OCI-LY7 (cell line): ENCODE measurements at regions not wholly inside any gene's neighbourhood (a gene's known extent, or its start where the extent isn't known, plus 50 kb on each side); places are given as distances from the start of the nearest gene placed in this dataset.

Source experiments
- BruUV-seq: library from RNA; stranded (reverse); fragments of 400-500 nt; replicated peaks from 2 replicates; lab custom pipeline; 2021; lab: Mats Ljungman, UMichigan
- CTCF ChIA-PET: fragments of 300-600 bp; sonication (Branson Sonifier 250); formaldehyde crosslinking; loops from one replicate; lab custom pipeline; 2022; ENCODE audit warnings: antibody characterized with exemption; ENCODE audit not compliant: unreplicated experiment; lab: Charles Lee
- POLR2A ChIA-PET: fragments of 300-600 bp; sonication (Branson Sonifier 250); formaldehyde crosslinking; loops from one replicate; lab custom pipeline; 2022; ENCODE audit warnings: antibody characterized with exemption; lab: Charles Lee
- DNase-seq: peaks from one replicate; pipeline ENCODE4 v3.0.0-alpha.2; 2015; ENCODE audit warnings: low spot score
- H2AFZ ChIP-seq: fragments of 200-600 bp; sonication (generic), shearing (Covaris generic); 2 replicates; pipeline ENCODE4 v1.6.1; 2014; ENCODE audit warnings: mild to moderate bottlenecking, antibody characterized with exemption, low read length, moderate library complexity
- H3K27ac ChIP-seq: fragments of 200-600 bp; sonication (generic); 2 replicates; pipeline ENCODE4 v1.5.1; 2014; ENCODE audit warnings: mixed run types, low read depth, mild to moderate bottlenecking, moderate library complexity, low read length, inconsistent platforms; ENCODE audit not compliant: poor library complexity, severe bottlenecking
- H3K36me3 ChIP-seq: fragments of 200-600 bp; sonication (generic); 2 replicates; pipeline ENCODE4 v1.6.1; 2014; ENCODE audit warnings: mild to moderate bottlenecking, antibody characterized with exemption, low read length, moderate library complexity, mixed read lengths; ENCODE audit not compliant: insufficient read depth
- H3K4me1 ChIP-seq: fragments of 200-600 bp; sonication (generic); 2 replicates; pipeline ENCODE4 v1.5.1; 2014; ENCODE audit warnings: mild to moderate bottlenecking, low read length; ENCODE audit not compliant: insufficient read depth, poor library complexity, severe bottlenecking
- H3K4me2 ChIP-seq: fragments of 200-600 bp; sonication (generic); 2 replicates; pipeline ENCODE4 v1.6.1; 2014; ENCODE audit warnings: mild to moderate bottlenecking, low read length
- H3K4me3 ChIP-seq: fragments of 200-600 bp; sonication (generic); 2 replicates; pipeline ENCODE4 v1.5.1; 2014; ENCODE audit warnings: mild to moderate bottlenecking, low read depth, low read length; ENCODE audit not compliant: poor library complexity, severe bottlenecking
- H3K79me2 ChIP-seq: fragments of 200-600 bp; sonication (generic); 2 replicates; pipeline ENCODE4 v1.6.1; 2016; ENCODE audit warnings: low read depth, mild to moderate bottlenecking, low read length, moderate library complexity, mixed read lengths; ENCODE audit not compliant: insufficient read depth
- H3K9me2 ChIP-seq: fragments of 200-600 bp; sonication (generic); 2 replicates; pipeline ENCODE4 v1.6.1; 2016; ENCODE audit warnings: mild to moderate bottlenecking, low read length, mixed read lengths; ENCODE audit not compliant: insufficient read depth
- H3K9me3 ChIP-seq: fragments of 200-600 bp; sonication (generic); 2 replicates; pipeline ENCODE4 v1.6.1; 2014; ENCODE audit warnings: mild to moderate bottlenecking, mixed run types, low read length, mixed read lengths
- H4K20me1 ChIP-seq: fragments of 200-600 bp; sonication (generic); 2 replicates; pipeline ENCODE4 v1.6.1; 2014; ENCODE audit warnings: mild to moderate bottlenecking, antibody characterized with exemption, low read length, moderate library complexity, mixed read lengths; ENCODE audit not compliant: insufficient read depth
- CTCF ChIP-seq: fragments of 200-600 bp; sonication (generic); conservative IDR thresholded peaks from 2 replicates; pipeline ENCODE4 v1.5.1; 2014; ENCODE audit warnings: mild to moderate bottlenecking, antibody characterized with exemption, low read length, moderate library complexity, mixed read lengths
- EZH2phosphoT487 ChIP-seq: fragments of 200-600 bp; sonication (generic); IDR thresholded peaks from 2 replicates; pipeline ENCODE4 v1.6.1; 2018; ENCODE audit warnings: low read depth, borderline replicate concordance, mild to moderate bottlenecking, mixed run types, antibody characterized with exemption, low read length, moderate library complexity, mixed read lengths
- intact Hi-C: fragments of 100-400 bp; cut with micrococcal nuclease; formaldehyde crosslinking; loops from one replicate; pipeline ENCODE4 v1.10.0; 2022; ENCODE audit not compliant: unreplicated experiment

- no peaks in the 10 kb centered on the region for H3K9me3 ChIP-seq
- H3K4me1 ChIP-seq = no peaks in the 10 kb centered on the region
- ChIA-PET POLR2A (no interaction called here), CTCF (no interaction called here)
- no peak overlapping the region for H3K4me2 ChIP-seq
- H3K79me2 ChIP-seq = no peaks in the 10 kb centered on the region
- H2AFZ ChIP-seq = no peak overlapping the region
- DNase-seq = no peak
- no peak for TF ChIP-seq EZH2phosphoT487
- no peak for TF ChIP-seq CTCF
- H3K36me3 ChIP-seq = no peaks in the 10 kb centered on the region
- no peaks in the 10 kb centered on the region for H3K9me2 ChIP-seq
- H3K27ac ChIP-seq = no peak overlapping the region
- no peaks in the 10 kb centered on the region for H4K20me1 ChIP-seq
- no TSS peak for BruUV-seq
- intact Hi-C loops = no loop called here
- no peak overlapping the region for H3K4me3 ChIP-seq
Observed at GRCh38 chr7:82595176-82595575, 151.6 kb upstream of the CACNA2D1 start.

GRCh38 chr7:82594665-82595064, 151.1 kb upstream of the CACNA2D1 start:
- no peaks in the 10 kb centered on the region for H4K20me1 ChIP-seq
- ChIA-PET CTCF (no interaction called here), POLR2A (no interaction called here)
- TF ChIP-seq EZH2phosphoT487 (no peak), CTCF (no peak)
- no peaks in the 10 kb centered on the region for H3K9me3 ChIP-seq
- no peaks in the 10 kb centered on the region for H3K36me3 ChIP-seq
- no peak overlapping the region for H3K4me3 ChIP-seq
- no peak overlapping the region for H3K4me2 ChIP-seq
- no peak overlapping the region for H3K27ac ChIP-seq
- H2AFZ ChIP-seq = no peak overlapping the region
- no peaks in the 10 kb centered on the region for H3K9me2 ChIP-seq
- no peak for DNase-seq
- no peaks in the 10 kb centered on the region for H3K4me1 ChIP-seq
- no TSS peak for BruUV-seq
- no peaks in the 10 kb centered on the region for H3K79me2 ChIP-seq
- intact Hi-C loops = no loop called here

- no peaks in the 10 kb centered on the region for H3K36me3 ChIP-seq
- no peak for TF ChIP-seq CTCF
- no peak for TF ChIP-seq EZH2phosphoT487
- H3K9me2 ChIP-seq = no peaks in the 10 kb centered on the region
- no peaks in the 10 kb centered on the region for H4K20me1 ChIP-seq
- no peaks in the 10 kb centered on the region for H3K79me2 ChIP-seq
- no peak overlapping the region for H3K4me3 ChIP-seq
- H3K4me1 ChIP-seq = no peaks in the 10 kb centered on the region
- POLR2A ChIA-PET = no interaction called here
- no peak overlapping the region for H3K4me2 ChIP-seq
- no peaks in the 10 kb centered on the region for H3K9me3 ChIP-seq
- intact Hi-C loops = no loop called here
- CTCF ChIA-PET = no interaction called here
- DNase-seq = no peak
- no peak overlapping the region for H3K27ac ChIP-seq
- no TSS peak for BruUV-seq
- no peak overlapping the region for H2AFZ ChIP-seq
Observed at GRCh38 chr7:82593780-82594179, 150.2 kb upstream of the CACNA2D1 start.
